GM12865 (cell line): ENCODE measurements at regions not wholly inside any gene's neighbourhood (a gene's known extent, or its start where the extent isn't known, plus 50 kb on each side); places are given as distances from the start of the nearest gene placed in this dataset.
"Not testable (repeated sequence)": the region's sequence is repeated elsewhere in the genome, so short reads cannot be mapped to it uniquely, and the experiment has no call there.

Source experiments
- DNase-seq: peaks from one replicate; pipeline ENCODE4 v3.0.0; 2010; ENCODE audit warnings: low read depth
- H3K4me3 ChIP-seq: 2 replicates; pipeline ENCODE4 v1.5.1; 2011; ENCODE audit warnings: mild to moderate bottlenecking, low read depth, low read length, control low read depth
- TF ChIP-seq, protein P1 (sequence below): IDR thresholded peaks from 2 replicates; pipeline ENCODE4 v1.5.1; 2011; ENCODE audit warnings: low read length, control low read depth, low read depth, inconsistent platforms; ENCODE audit not compliant: insufficient read depth; ENCODE audit errors: missing control alignments

DNA sequence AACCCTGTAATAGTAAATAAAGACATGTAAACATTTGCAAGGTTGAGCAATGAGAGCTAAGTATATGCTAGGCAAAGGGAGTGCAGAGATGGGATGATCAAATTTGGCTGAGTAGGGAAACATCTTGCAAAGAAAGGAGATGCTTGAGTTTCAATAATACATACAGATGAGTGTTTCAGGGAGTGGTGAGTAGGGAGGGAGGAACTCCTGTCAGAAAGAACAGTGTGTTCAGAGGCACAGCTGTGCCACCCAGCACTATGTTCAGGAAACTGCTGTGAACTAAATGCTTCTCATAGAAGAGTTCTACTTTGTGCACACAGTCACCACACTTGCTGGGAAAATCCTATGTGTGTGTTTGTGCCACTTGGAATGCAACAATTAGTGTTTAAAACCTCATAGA is 1077.1 kb downstream of the UQCRFS1 start:
- DNase-seq, result no peak
- TF ChIP-seq, protein P1, sequence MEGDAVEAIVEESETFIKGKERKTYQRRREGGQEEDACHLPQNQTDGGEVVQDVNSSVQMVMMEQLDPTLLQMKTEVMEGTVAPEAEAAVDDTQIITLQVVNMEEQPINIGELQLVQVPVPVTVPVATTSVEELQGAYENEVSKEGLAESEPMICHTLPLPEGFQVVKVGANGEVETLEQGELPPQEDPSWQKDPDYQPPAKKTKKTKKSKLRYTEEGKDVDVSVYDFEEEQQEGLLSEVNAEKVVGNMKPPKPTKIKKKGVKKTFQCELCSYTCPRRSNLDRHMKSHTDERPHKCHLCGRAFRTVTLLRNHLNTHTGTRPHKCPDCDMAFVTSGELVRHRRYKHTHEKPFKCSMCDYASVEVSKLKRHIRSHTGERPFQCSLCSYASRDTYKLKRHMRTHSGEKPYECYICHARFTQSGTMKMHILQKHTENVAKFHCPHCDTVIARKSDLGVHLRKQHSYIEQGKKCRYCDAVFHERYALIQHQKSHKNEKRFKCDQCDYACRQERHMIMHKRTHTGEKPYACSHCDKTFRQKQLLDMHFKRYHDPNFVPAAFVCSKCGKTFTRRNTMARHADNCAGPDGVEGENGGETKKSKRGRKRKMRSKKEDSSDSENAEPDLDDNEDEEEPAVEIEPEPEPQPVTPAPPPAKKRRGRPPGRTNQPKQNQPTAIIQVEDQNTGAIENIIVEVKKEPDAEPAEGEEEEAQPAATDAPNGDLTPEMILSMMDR, result no peak
- no peak overlapping the region for H3K4me3 ChIP-seq

DNA sequence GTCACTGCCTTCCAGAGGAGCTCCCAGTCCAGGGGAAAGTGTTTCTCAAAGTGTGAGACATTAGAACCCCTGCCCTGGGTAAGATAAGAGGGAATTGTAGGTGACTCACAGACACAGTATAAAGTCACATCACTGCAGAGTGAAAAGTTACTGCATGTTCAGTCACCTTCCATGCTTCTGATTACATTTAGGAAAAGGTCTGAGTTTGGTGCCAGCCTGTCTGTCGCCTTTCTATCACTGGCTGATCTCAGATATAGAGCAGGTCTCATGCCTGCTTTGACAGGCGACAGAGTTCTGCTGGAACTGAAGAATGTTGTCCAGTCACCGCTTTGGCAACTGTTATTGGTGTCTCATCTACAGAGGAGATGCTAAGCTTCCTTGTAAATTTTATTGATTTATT is 1078.6 kb downstream of the UQCRFS1 start:
- H3K4me3 ChIP-seq, result no peak overlapping the region
- TF ChIP-seq, protein P1, result no peak
- DNase-seq, result no peak

DNA sequence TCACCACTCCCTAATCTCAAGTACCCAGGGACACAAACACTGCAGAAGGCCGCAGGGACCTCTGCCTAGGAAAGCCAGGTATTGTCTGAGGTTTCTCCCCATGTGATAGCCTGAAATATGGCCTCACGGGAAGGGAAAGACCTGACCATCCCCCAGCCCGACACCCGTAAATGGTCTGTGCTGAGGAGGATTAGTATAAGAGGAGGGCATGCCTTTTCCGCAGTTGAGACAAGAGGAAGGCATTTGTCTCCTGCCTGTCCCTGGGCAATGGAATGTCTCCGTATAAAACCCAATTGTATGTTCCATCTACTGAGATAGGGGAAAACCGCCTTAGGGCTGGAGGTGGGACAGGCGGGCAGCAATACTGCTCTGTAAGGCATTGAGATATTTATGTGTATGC is 1082.1 kb downstream of the UQCRFS1 start:
- DNase-seq, H3K4me3 ChIP-seq: not testable (repeated sequence)

DNA sequence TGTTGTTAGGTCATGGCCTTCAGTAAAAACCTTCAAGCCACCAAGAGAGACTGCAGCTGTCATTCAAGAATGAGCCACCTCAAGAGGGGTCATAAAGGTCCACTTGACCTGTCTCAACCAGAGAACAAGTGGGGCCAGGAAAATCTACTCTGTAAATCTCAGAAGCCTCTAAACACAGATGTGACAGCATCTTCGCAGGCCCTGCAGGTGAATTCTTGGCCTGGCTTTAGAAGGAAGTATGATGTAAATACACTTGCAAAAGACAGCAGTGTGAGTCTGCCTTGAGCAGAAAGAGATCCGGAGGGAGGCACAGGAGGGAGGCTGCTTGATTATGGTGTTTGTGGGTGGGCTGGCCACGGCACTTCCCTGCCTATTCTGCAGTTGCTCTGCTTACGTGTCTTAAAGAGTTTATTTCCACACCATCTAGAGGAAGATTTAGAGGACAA is 1082.9 kb downstream of the UQCRFS1 start:
- no peak overlapping the region for H3K4me3 ChIP-seq
- peak; percentile 63 for DNase-seq
- TF ChIP-seq, protein P1, result no peak

DNA sequence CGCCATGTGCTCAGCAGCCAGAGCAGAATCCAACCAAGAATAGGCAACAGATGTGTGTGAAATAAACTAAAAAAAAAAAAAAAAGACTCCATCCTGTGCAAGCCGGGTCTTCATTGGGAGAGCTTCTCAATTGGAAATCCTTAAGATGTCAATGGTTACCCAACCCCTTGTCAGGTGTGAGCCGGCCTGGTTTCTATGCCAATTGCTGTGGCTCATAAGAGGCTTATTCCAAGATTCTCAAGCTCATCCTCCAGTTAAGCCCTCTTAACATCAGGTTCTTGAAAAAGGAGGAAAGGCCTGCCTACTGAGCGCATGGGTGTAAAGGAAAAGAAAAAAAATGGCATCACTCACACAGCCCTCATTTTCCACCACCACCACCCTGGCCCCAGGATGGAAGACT is 1084.6 kb downstream of the UQCRFS1 start:
- H3K4me3 ChIP-seq, result no peak overlapping the region
- no peak for DNase-seq

DNA sequence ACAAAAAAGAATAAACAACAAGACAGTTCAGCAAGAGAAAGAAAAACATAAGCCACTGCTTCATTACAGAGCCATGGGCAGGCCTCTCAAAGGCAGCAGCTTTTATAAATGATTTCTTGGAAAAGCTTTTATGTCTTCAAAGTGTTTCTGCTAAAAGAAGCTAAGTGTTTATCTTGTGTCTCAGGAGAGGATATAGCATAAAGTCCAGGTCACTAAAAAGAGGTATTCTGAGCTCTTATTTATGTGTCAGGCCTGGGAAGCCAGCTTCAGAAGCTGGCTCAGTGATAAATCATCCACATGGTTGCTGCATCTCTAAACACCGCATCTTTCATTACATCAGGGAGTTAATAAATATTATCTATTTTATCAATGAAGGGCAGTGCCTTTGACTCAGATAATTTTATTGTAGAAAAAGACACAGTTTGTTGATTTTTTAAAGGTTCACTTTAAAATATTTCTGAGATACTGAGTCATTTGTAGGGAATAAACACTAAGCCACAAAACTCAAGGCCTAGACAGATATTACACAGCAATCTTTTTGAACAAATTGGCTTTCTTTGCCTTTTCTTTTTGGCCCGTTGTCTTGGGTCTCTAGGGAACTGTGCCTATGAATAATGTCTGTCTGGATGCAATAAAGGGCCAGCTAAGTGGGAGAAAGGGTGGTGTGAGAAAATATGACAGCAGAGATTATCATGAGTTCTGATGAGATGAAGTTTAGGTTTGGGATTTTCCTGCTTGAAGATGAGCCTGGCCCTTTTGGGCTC is 1086.6 kb downstream of the UQCRFS1 start:
- TF ChIP-seq, protein P1, result no peak
- no peak for DNase-seq
- no peak overlapping the region for H3K4me3 ChIP-seq

More for the DNA sequence above, 1084.6 kb downstream of the UQCRFS1 start:
- TF ChIP-seq, protein P1, result no peak

DNA sequence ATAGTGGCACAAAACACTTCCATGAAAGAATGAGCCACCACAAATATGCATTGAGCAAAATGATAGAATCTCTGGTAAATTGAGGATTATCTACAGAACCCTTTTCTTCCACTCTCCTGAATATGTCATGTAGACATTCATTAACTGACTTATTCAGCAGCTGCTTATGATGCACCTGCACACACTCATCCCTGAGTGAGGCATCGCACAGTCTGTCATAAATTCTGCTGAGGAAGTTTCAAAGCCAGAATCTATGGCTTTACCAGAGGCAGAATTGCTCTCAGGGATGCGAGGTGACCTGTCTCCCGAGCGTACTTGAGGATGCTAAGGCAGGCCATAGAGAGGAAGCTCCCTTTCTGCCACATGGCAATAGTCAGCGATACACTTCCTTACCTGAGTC is 1090.2 kb downstream of the UQCRFS1 start:
- TF ChIP-seq, protein P1, result no peak
- no peak for DNase-seq

More for the DNA sequence above, 1090.2 kb downstream of the UQCRFS1 start:
- H3K4me3 ChIP-seq, result no peak overlapping the region
